ENCODE measurements at regions not wholly inside any gene's neighbourhood (a gene's known extent, or its start where the extent isn't known, plus 50 kb on each side); places are given as distances from the start of the nearest gene placed in this dataset.
"Not testable (repeated sequence)": the region's sequence is repeated elsewhere in the genome, so short reads cannot be mapped to it uniquely, and the experiment has no call there.

DNA sequence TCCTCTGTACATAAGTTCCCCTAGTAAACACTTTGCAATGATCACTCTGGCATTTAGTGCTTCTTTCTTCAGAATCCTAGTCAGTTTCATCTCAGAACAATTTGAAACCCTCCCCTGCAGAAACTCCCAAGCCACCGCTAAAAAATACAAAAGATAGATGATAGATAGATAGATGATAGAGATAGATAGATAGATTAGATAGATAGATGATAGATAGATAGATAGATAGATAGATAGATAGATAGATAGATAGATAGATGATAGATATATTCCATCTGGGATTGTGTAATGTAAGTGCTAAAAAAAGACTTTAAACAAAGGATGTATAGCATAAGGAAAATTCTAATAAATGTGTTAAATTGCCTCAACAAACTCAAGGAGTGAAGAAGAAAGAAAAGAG, 212.6 kb upstream of the POGK start:
- no peak for TF ChIP-seq TAF1 (IDR thresholded peaks at IDR 0.05; ENCODE audit: low read depth, low read length)
- DNase-seq (ENCODE audit: insufficient read length, low spot score) (no peak), FAIRE-seq (no peak)

DNA sequence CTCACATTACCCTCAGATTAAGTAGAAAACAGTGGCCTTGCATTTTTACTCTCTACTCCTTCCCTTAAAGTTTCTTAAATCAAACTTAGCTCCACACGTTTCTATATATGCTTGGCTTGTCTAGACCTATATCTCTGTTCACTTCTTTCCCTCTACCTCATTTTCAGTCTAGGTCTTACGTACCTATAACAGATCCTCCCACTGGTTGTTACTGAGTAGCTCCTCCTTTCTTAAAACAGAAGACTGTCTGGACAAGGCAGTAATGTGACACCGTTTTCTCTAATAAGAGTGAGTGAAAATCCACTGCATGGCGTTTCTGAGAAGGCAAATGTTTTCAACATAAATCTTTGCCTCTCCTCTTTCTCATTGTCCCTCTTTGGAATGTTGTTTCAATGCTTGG, 211.7 kb upstream of the POGK start:
- FAIRE-seq (no peak), DNase-seq (ENCODE audit: insufficient read length, low spot score) (no peak)
- TF ChIP-seq SPI1 (IDR thresholded peaks at IDR 0.05; ENCODE audit: low read depth, low read length): no peak
- no peak for TF ChIP-seq TAF1 (IDR thresholded peaks at IDR 0.05; ENCODE audit: low read depth, low read length)
- TF ChIP-seq PAX5 (IDR thresholded peaks at IDR 0.05; ENCODE audit: insufficient read depth, low read length, severe bottlenecking): no peak

DNA sequence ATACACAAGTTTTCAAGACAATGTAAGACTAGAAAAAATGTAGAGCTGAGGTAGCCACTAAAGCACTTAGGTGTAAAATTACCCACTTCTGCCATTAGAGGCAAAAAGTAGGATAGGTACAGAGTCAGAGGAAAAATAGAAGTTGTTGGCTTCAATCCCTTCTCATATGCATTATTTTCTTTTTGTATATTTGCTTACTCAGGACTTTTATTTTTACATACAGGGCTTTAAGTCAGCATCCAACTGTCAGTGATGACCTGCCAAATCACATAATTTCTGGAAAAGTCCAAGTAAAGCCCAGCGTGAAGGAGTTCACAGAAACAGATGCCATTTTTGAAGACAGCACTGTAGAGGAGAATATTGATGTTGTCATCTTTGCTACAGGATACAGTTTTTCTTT, 211.0 kb upstream of the POGK start:
- DNase-seq (ENCODE audit: insufficient read length, low spot score): no peak
- TF ChIP-seq PAX5 (IDR thresholded peaks at IDR 0.05; ENCODE audit: insufficient read depth, low read length, severe bottlenecking) (no peak), POLR2A (IDR thresholded peaks at IDR 0.05; ENCODE audit: low read depth, low read length) (no peak), POU2F2 (IDR thresholded peaks at IDR 0.05; ENCODE audit: low read depth, low read length) (no peak), POLR2AphosphoS5 (IDR thresholded peaks at IDR 0.05; ENCODE audit: low read depth, low read length) (no peak), SPI1 (IDR thresholded peaks at IDR 0.05; ENCODE audit: low read depth, low read length) (no peak), TAF1 (IDR thresholded peaks at IDR 0.05; ENCODE audit: low read depth, low read length) (no peak)
- FAIRE-seq: no peak

GRCh38 chr1:166629946-166630345, 209.3 kb upstream of the POGK start:
- FAIRE-seq (no peak), DNase-seq (ENCODE audit: insufficient read length, low spot score) (no peak)
- TF ChIP-seq SPI1 (IDR thresholded peaks at IDR 0.05; ENCODE audit: low read depth, low read length) (no peak), PAX5 (IDR thresholded peaks at IDR 0.05; ENCODE audit: insufficient read depth, low read length, severe bottlenecking) (no peak), TAF1 (IDR thresholded peaks at IDR 0.05; ENCODE audit: low read depth, low read length) (no peak), POLR2A (IDR thresholded peaks at IDR 0.05; ENCODE audit: low read depth, low read length) (no peak), POLR2AphosphoS5 (IDR thresholded peaks at IDR 0.05; ENCODE audit: low read depth, low read length) (no peak), POU2F2 (IDR thresholded peaks at IDR 0.05; ENCODE audit: low read depth, low read length) (no peak)

GRCh38 chr1:166630369-166630768, 208.9 kb upstream of the POGK start:
- TF ChIP-seq POU2F2 (IDR thresholded peaks at IDR 0.05; ENCODE audit: low read depth, low read length) (no peak), POLR2AphosphoS5 (IDR thresholded peaks at IDR 0.05; ENCODE audit: low read depth, low read length) (no peak), SPI1 (IDR thresholded peaks at IDR 0.05; ENCODE audit: low read depth, low read length) (no peak), POLR2A (IDR thresholded peaks at IDR 0.05; ENCODE audit: low read depth, low read length) (no peak), TAF1 (IDR thresholded peaks at IDR 0.05; ENCODE audit: low read depth, low read length) (no peak), PAX5 (IDR thresholded peaks at IDR 0.05; ENCODE audit: insufficient read depth, low read length, severe bottlenecking) (no peak)
- DNase-seq (ENCODE audit: insufficient read length, low spot score) (no peak), FAIRE-seq (no peak)

DNA sequence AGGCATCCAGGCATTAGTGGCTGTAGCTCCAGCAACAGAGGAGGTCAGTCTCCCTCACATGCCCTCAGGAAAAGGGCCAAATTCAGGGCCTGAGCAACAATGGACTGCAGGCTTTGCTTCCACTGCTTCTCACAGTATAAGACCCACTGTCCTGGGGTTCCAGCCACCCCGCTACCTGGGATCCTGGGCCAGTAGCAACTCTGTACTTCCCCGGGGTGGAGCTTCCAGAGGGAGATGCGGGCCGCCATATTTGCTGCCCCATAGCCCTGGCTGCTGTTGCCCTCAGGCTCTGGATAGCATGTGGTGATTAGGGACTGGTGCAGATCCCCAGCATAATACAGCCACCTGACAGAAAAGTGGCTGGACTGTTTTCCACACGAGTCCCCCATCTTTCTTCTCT, 201.1 kb upstream of the POGK start:
- TF ChIP-seq TAF1 (IDR thresholded peaks at IDR 0.05; ENCODE audit: low read depth, low read length): no peak
- TF ChIP-seq POU2F2 (IDR thresholded peaks at IDR 0.05; ENCODE audit: low read depth, low read length): no peak
- TF ChIP-seq SPI1 (IDR thresholded peaks at IDR 0.05; ENCODE audit: low read depth, low read length): no peak
- TF ChIP-seq PAX5 (IDR thresholded peaks at IDR 0.05; ENCODE audit: insufficient read depth, low read length, severe bottlenecking): no peak
- DNase-seq (ENCODE audit: insufficient read length, low spot score) (no peak), FAIRE-seq (no peak)

GRCh38 chr1:166657228-166657627, 182.0 kb upstream of the POGK start:
- FAIRE-seq; DNase-seq (ENCODE audit: insufficient read length, low spot score): not testable (repeated sequence)

DNA sequence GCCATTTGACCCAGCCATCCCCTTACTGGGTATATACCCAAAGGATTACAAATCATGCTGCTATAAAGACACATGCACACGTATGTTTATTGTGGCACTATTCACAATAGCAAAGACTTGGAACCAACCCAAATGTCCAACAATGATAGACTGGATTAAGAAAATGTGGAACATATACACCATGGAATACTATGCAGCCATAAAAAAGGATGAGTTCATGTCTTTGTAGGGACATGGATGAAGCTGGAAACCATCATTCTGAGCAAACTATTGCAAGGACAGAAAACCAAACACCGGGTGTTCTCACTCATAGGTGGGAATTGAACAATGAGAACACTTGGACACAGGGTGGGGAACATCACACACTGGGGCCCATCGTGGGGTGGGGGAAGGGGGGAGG, 172.5 kb upstream of the POGK start:
- not testable (repeated sequence) for DNase-seq (ENCODE audit: insufficient read length, low spot score); FAIRE-seq

DNA sequence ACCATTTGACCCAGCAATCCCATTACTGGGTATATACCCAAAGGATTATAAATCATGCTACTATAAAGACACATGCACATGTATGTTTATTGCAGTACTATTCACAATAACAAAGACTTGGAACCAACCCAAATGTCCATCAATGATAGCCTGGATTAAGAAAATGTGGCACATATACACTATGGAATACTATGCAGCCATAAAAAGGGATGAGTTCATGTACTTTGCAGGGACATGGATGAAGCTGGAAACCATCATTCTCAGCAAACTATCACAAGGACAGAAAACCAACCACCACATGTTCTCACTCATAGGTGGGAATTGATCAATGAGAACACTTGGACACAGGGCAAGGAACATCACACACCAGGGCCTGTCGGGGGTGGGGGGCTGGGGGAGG, 171.7 kb upstream of the POGK start:
- FAIRE-seq: not testable (repeated sequence)

GRCh38 chr1:166671627-166672026, 167.6 kb upstream of the POGK start:
- TF ChIP-seq PAX5 (IDR thresholded peaks at IDR 0.05; ENCODE audit: insufficient read depth, low read length, severe bottlenecking) (no peak), POLR2A (IDR thresholded peaks at IDR 0.05; ENCODE audit: low read depth, low read length) (no peak), SPI1 (IDR thresholded peaks at IDR 0.05; ENCODE audit: low read depth, low read length) (no peak), POU2F2 (IDR thresholded peaks at IDR 0.05; ENCODE audit: low read depth, low read length) (no peak), TAF1 (IDR thresholded peaks at IDR 0.05; ENCODE audit: low read depth, low read length) (no peak), POLR2AphosphoS5 (IDR thresholded peaks at IDR 0.05; ENCODE audit: low read depth, low read length) (no peak)
- DNase-seq (ENCODE audit: insufficient read length, low spot score) (no peak), FAIRE-seq (no peak)

More for the DNA sequence above, 171.7 kb upstream of the POGK start:
- DNase-seq (ENCODE audit: insufficient read length, low spot score): not testable (repeated sequence)

- DNase-seq (ENCODE audit: insufficient read length, low spot score): no peak
- FAIRE-seq: no peak
- TF ChIP-seq POLR2A (IDR thresholded peaks at IDR 0.05; ENCODE audit: low read depth, low read length): no peak
- TF ChIP-seq PAX5 (IDR thresholded peaks at IDR 0.05; ENCODE audit: insufficient read depth, low read length, severe bottlenecking): no peak
- TF ChIP-seq SPI1 (IDR thresholded peaks at IDR 0.05; ENCODE audit: low read depth, low read length): no peak
- TF ChIP-seq POLR2AphosphoS5 (IDR thresholded peaks at IDR 0.05; ENCODE audit: low read depth, low read length): no peak
- TF ChIP-seq TAF1 (IDR thresholded peaks at IDR 0.05; ENCODE audit: low read depth, low read length): no peak
- no peak for TF ChIP-seq POU2F2 (IDR thresholded peaks at IDR 0.05; ENCODE audit: low read depth, low read length)
These were observed 165.6 kb upstream of the POGK start for GRCh38 chr1:166673722-166674121.

DNA sequence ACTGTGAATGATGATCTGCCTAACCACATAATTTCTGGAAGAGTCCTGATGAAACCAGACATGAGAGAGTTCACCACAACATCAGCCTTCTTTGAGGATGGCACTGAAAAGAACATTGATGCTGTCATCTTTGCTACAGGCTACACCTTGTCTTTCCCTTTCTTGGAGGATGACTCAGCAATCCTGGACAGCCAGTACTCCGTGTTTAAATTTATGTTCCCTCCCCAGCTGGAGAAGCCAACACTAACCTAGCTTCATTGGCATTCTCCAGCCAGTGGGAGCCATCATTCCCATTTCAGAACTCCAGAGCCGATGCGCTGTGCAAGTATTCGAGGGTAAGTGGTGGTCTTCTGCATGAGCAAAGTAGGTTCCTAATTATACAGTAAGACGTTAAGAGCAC, 164.1 kb upstream of the POGK start:
- FAIRE-seq (no peak), DNase-seq (ENCODE audit: insufficient read length, low spot score) (no peak)
- TF ChIP-seq PAX5 (IDR thresholded peaks at IDR 0.05; ENCODE audit: insufficient read depth, low read length, severe bottlenecking) (no peak), TAF1 (IDR thresholded peaks at IDR 0.05; ENCODE audit: low read depth, low read length) (no peak), POU2F2 (IDR thresholded peaks at IDR 0.05; ENCODE audit: low read depth, low read length) (no peak), POLR2A (IDR thresholded peaks at IDR 0.05; ENCODE audit: low read depth, low read length) (no peak), POLR2AphosphoS5 (IDR thresholded peaks at IDR 0.05; ENCODE audit: low read depth, low read length) (no peak), SPI1 (IDR thresholded peaks at IDR 0.05; ENCODE audit: low read depth, low read length) (no peak)
